Ascending aorta (tissue), 2 donors: ENCODE measurements at regions not wholly inside any gene's neighbourhood (a gene's known extent, or its start where the extent isn't known, plus 50 kb on each side); places are given as distances from the start of the nearest gene placed in this dataset.
A peak's percentile ranks its signal among the peaks of the same experiment; 100 is the strongest.

Experiments
- DNase-seq, 2 donors: peaks; one replicate each; pipeline ENCODE4 v3.0.0-alpha.2; 2019; ENCODE audit warnings: low spot score in 2 of 2
- H3K27ac ChIP-seq, 2 donors: fragments of 200-600 bp; sonication (generic); one replicate each; pipeline ENCODE4 v1.5.1; 2016 to 2017; ENCODE audit warnings: mild to moderate bottlenecking in 1 of 2
- H3K27me3 ChIP-seq: fragments of 200-600 bp; sonication (generic); one replicate; pipeline ENCODE4 v1.5.1; 2017
- H3K36me3 ChIP-seq, 2 donors: fragments of 200-600 bp; sonication (generic); one replicate each; pipeline ENCODE4 v1.5.1; 2016
- H3K4me1 ChIP-seq, 2 donors: fragments of 200-600 bp; sonication (generic); one replicate each; pipeline ENCODE4 v1.5.1; 2016 to 2017; ENCODE audit warnings: mild to moderate bottlenecking in 1 of 2
- H3K4me3 ChIP-seq, 2 donors: fragments of 200-600 bp; sonication (generic); one replicate each; pipeline ENCODE4 v1.5.1; 2016 to 2017; ENCODE audit warnings: mild to moderate bottlenecking in 1 of 2
- H3K9me3 ChIP-seq, 2 donors: fragments of 200-600 bp; sonication (generic); one replicate each; pipeline ENCODE4 v1.5.1; 2016
- intact Hi-C: fragments of 100-400 bp; cut with DNase I; formaldehyde crosslinking; loops from one replicate; pipeline ENCODE4 v1.15.1; 2023
- TF ChIP-seq, protein P1 (sequence below), 3 experiments: fragments of 200-600 bp in 2 of 3; fragments of 450-650 bp in 1 of 3; sonication (generic) in 2 of 3; IDR thresholded peaks; one replicate each; pipeline ENCODE4 v1.5.1; 2016 to 2019; ENCODE audit warnings: antibody characterized with exemption in 3 of 3, mild to moderate bottlenecking in 1 of 3, moderate library complexity in 1 of 3

DNA sequence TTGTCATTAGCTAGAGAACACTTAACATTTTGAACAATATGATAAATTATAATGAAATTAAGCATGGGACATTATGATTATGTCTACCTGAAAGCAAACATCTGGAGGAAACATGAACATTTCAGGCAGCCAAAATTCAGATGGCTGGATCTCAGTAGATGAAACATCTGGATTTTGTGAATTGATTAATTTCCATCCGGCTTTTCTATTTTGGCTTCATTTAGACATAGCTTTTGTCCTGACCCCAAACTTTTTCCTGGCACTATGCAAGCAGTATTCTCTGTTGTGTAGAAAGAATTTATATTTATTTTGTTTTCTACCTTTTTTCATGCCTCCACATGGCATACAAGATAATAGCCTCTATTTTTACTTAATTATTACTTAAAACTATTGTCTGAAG is 186.3 kb downstream of the OGFRL1 start:
- intact Hi-C loops = no loop called here
- no peaks in the 10 kb centered on the region for H3K27me3 ChIP-seq
- H3K4me3 ChIP-seq = no peak overlapping the region
- TF ChIP-seq, protein P1, sequence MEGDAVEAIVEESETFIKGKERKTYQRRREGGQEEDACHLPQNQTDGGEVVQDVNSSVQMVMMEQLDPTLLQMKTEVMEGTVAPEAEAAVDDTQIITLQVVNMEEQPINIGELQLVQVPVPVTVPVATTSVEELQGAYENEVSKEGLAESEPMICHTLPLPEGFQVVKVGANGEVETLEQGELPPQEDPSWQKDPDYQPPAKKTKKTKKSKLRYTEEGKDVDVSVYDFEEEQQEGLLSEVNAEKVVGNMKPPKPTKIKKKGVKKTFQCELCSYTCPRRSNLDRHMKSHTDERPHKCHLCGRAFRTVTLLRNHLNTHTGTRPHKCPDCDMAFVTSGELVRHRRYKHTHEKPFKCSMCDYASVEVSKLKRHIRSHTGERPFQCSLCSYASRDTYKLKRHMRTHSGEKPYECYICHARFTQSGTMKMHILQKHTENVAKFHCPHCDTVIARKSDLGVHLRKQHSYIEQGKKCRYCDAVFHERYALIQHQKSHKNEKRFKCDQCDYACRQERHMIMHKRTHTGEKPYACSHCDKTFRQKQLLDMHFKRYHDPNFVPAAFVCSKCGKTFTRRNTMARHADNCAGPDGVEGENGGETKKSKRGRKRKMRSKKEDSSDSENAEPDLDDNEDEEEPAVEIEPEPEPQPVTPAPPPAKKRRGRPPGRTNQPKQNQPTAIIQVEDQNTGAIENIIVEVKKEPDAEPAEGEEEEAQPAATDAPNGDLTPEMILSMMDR (IDR thresholded peaks at IDR 0.05) = no peak
- DNase-seq = no peak
- no peaks in the 10 kb centered on the region for H3K36me3 ChIP-seq
- H3K4me1 ChIP-seq = peaks cover 7 to 17% of the 10 kb centered on the region in 2 donors
- no peaks in the 10 kb centered on the region for H3K9me3 ChIP-seq
- no peak overlapping the region for H3K27ac ChIP-seq

DNA sequence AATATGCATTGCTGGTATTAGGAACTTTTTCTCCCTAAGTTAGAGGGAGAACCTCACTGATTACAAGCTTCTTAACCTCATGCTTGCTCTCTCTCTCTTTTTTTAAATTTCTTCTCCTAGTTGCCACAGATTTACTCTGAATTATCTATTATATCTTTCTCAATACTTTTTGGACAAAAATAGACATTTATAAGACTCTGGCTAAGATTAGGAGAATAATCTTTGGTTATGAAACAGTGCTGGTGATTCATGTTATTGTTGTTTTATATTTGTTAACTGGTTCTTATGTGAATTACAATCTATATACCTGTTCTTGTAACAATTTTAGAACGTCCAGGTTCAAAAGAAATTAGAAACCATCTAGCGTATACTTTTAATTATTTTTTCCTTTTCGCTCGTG is 187.8 kb downstream of the OGFRL1 start:
- Histone ChIP-seq H3K36me3 (no peaks in the 10 kb centered on the region), H3K27ac (no peak overlapping the region), H3K27me3 (no peaks in the 10 kb centered on the region), H3K9me3 (no peaks in the 10 kb centered on the region), H3K4me3 (no peak overlapping the region), H3K4me1 (peaks cover 7 to 17% of the 10 kb centered on the region in 2 donors)
- intact Hi-C loops = no loop called here
- no peak for DNase-seq
- TF ChIP-seq, protein P1 (IDR thresholded peaks at IDR 0.05) = no peak

DNA sequence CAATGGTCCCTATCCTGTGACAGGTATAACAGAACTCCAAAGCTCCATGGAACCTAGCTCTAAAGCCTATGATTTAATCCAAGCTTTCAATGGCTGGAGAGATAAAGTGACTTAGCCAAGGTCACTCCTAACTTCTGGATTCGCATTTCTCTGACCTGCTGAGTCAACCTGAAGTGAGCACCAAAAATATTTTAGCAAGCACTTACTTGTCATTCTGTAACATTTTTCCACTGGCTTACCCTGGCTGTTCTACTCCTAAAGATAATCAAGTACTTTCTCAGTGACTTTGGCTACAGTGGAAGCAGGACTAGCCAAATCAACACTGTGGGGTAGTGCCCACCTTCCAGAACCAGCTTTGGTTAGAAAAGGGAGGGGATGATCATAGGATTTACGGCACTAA is 188.3 kb downstream of the OGFRL1 start:
- Histone ChIP-seq H3K27me3 (no peaks in the 10 kb centered on the region), H3K27ac (peak overlapping the region in 1 of 2 donors; percentile 34), H3K36me3 (no peaks in the 10 kb centered on the region), H3K4me3 (no peak overlapping the region), H3K4me1 (peaks cover 7 to 17% of the 10 kb centered on the region in 2 donors), H3K9me3 (no peaks in the 10 kb centered on the region)
- DNase-seq = no peak
- TF ChIP-seq, protein P1 (IDR thresholded peaks at IDR 0.05) = no peak
- intact Hi-C loops = no loop called here

DNA sequence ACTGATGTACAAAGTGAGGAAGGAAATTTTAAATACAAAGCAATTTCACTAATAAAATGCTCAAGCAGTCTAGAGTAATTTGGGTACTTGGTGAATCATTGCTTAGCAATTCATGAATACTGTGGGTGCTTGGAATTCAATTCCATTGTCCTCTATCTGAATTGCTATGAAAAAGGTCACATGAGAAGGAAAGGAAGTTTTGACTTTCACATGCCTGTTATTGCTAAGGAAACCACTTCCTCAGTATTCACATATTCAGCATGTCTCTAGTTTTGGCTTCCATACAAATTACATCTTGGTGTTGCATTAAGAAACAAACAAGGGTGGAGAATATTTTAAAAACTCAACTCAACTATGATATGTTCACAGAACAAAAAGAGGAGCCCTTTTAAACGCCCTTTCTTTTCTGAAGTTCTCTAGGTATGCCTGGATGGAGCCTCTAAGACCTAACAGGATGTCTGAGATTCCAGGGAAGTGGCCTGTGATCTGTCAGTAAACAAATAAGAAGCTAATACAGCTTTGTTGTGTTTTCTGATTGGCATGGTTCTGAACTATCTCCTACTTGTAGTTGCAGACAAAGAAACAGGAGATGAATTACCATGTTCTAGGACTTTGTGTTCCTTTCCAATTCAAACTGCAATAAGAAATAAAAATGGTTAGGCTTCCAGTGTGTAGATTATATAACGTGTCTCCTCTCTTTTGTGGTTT is 190.4 kb downstream of the OGFRL1 start:
- TF ChIP-seq, protein P1 (IDR thresholded peaks at IDR 0.05) = no peak
- intact Hi-C loops = no loop called here
- no peak for DNase-seq

DNA sequence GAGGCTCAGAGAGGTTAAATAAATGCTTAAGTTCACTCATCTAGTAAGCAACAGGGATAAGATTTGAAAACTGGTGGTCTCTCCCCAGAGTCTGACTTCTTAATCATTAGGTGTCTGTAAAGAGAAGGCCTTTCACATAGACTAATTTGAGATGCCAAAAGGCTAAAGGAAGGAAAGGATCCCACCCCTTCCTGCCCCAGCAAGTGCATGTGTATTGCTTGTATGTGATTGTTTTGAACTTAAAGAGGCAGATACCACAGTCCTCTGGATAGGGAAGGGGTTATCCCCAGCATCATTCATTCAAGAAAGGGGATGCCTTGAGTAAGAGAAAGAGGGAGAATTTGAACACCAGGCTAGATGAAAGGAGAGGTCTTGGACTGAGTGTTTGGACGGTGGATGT is 192.0 kb downstream of the OGFRL1 start:
- H3K27ac ChIP-seq = no peak overlapping the region
- H3K4me1 ChIP-seq = peaks cover 7 to 17% of the 10 kb centered on the region in 2 donors

More for the DNA sequence above, 190.4 kb downstream of the OGFRL1 start:
- H3K9me3 ChIP-seq = no peaks in the 10 kb centered on the region
- no peaks in the 10 kb centered on the region for H3K27me3 ChIP-seq
- no peaks in the 10 kb centered on the region for H3K36me3 ChIP-seq
- H3K4me1 ChIP-seq = peaks cover 7 to 17% of the 10 kb centered on the region in 2 donors
- no peak overlapping the region for H3K4me3 ChIP-seq
- H3K27ac ChIP-seq = peak overlapping the region; percentile 69 to 75

More for the DNA sequence above, 192.0 kb downstream of the OGFRL1 start:
- intact Hi-C loops = no loop called here
- Histone ChIP-seq H3K9me3 (no peaks in the 10 kb centered on the region), H3K27me3 (no peaks in the 10 kb centered on the region), H3K4me3 (no peak overlapping the region), H3K36me3 (no peaks in the 10 kb centered on the region)
- no peak for DNase-seq
- TF ChIP-seq, protein P1 (IDR thresholded peaks at IDR 0.05) = no peak
